ENCODE measurements at regions not wholly inside any gene's neighbourhood (a gene's known extent, or its start where the extent isn't known, plus 50 kb on each side); places are given as distances from the start of the nearest gene placed in this dataset.

- TF ChIP-seq, protein P1, sequence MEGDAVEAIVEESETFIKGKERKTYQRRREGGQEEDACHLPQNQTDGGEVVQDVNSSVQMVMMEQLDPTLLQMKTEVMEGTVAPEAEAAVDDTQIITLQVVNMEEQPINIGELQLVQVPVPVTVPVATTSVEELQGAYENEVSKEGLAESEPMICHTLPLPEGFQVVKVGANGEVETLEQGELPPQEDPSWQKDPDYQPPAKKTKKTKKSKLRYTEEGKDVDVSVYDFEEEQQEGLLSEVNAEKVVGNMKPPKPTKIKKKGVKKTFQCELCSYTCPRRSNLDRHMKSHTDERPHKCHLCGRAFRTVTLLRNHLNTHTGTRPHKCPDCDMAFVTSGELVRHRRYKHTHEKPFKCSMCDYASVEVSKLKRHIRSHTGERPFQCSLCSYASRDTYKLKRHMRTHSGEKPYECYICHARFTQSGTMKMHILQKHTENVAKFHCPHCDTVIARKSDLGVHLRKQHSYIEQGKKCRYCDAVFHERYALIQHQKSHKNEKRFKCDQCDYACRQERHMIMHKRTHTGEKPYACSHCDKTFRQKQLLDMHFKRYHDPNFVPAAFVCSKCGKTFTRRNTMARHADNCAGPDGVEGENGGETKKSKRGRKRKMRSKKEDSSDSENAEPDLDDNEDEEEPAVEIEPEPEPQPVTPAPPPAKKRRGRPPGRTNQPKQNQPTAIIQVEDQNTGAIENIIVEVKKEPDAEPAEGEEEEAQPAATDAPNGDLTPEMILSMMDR (IDR thresholded peaks at IDR 0.05; ENCODE audit: insufficient read depth, low read depth, low read length), result no peak
- TF ChIP-seq EZH2 (IDR thresholded peaks at IDR 0.05; ENCODE audit: insufficient read depth, low read length), result no peak
These were observed 75.6 kb upstream of the LMO2 start for GRCh38 chr11:33967451-33967850.

All from astrocyte (in vitro differentiated cells and primary cell).